ENCODE measurements at regions not wholly inside any gene's neighbourhood (a gene's known extent, or its start where the extent isn't known, plus 50 kb on each side); places are given as distances from the start of the nearest gene placed in this dataset.

DNA sequence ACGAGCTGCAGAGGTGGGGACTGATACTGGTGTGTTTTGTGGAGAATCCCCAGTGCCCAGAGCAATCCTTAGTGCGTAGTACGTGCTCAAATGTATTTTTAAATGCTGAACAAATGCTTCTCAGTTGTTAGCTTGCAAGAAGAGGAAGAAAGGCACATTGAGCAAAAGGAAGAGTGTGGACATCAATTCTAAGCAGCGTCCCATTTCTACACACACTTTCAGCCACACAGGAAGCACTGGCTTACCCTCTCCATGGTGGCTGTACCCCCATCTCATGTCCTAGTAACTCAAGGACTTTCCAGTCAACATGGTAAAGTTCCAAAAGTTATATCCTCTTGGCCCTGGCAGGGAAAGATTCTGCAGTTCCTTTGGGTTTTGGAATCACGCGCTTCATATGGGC lies 98.8 kb upstream of the NXT1 start:
- TF ChIP-seq, protein P1, sequence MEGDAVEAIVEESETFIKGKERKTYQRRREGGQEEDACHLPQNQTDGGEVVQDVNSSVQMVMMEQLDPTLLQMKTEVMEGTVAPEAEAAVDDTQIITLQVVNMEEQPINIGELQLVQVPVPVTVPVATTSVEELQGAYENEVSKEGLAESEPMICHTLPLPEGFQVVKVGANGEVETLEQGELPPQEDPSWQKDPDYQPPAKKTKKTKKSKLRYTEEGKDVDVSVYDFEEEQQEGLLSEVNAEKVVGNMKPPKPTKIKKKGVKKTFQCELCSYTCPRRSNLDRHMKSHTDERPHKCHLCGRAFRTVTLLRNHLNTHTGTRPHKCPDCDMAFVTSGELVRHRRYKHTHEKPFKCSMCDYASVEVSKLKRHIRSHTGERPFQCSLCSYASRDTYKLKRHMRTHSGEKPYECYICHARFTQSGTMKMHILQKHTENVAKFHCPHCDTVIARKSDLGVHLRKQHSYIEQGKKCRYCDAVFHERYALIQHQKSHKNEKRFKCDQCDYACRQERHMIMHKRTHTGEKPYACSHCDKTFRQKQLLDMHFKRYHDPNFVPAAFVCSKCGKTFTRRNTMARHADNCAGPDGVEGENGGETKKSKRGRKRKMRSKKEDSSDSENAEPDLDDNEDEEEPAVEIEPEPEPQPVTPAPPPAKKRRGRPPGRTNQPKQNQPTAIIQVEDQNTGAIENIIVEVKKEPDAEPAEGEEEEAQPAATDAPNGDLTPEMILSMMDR (IDR thresholded peaks at IDR 0.05), result no peak
- no peak for TF ChIP-seq POLR2A (IDR thresholded peaks at IDR 0.05)
